ENCODE measurements at regions not wholly inside any gene's neighbourhood (a gene's known extent, or its start where the extent isn't known, plus 50 kb on each side); places are given as distances from the start of the nearest gene placed in this dataset.

DNA sequence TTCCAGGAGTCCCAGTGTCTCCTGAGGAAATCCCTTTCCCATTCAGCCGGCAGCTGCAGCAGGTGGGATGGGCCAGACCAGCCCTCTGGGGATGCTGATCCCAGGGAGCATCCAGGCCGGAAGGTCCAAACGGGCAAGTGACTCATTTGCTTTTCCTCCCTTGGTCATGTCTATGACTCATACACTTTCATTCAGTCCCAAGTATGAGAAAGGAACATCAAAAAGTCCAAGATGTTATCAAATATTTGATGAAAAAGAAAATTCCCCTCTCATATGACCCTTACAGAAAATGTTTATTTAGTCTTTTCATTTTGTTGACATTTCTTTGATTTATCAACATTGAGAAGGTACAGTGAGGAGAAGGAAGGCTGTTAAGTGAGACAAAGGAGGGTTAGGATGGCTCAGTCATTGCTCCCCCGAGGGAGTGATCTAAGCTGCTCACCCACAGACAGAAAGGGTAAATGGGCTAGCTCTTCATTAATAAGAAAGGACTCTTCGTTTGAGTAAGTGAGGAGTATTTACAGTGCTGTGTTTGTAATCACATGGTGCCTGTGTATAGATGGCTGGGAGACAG is 117.6 kb upstream of the ANKRD55 start:
- TF ChIP-seq TAF1 (IDR thresholded peaks at IDR 0.05; ENCODE audit: borderline replicate concordance, insufficient read depth, low read length) (peak; percentile 5; the same call in 1 of the 2 replicates), SIN3A (IDR thresholded peaks at IDR 0.05; ENCODE audit: borderline replicate concordance, insufficient read depth, low read length) (peak; percentile 79; the same call in 1 of the 2 replicates), FOXP2 (optimal IDR thresholded peaks at IDR 0.05; ENCODE audit: borderline replicate concordance, extremely low read depth, extremely low read length, insufficient read depth) (peak; percentile 93), POLR2AphosphoS5 (IDR thresholded peaks at IDR 0.05; ENCODE audit: low read depth, low read length) (peak; percentile 47; the same call in 1 of the 2 replicates)
- TF ChIP-seq, protein P1, sequence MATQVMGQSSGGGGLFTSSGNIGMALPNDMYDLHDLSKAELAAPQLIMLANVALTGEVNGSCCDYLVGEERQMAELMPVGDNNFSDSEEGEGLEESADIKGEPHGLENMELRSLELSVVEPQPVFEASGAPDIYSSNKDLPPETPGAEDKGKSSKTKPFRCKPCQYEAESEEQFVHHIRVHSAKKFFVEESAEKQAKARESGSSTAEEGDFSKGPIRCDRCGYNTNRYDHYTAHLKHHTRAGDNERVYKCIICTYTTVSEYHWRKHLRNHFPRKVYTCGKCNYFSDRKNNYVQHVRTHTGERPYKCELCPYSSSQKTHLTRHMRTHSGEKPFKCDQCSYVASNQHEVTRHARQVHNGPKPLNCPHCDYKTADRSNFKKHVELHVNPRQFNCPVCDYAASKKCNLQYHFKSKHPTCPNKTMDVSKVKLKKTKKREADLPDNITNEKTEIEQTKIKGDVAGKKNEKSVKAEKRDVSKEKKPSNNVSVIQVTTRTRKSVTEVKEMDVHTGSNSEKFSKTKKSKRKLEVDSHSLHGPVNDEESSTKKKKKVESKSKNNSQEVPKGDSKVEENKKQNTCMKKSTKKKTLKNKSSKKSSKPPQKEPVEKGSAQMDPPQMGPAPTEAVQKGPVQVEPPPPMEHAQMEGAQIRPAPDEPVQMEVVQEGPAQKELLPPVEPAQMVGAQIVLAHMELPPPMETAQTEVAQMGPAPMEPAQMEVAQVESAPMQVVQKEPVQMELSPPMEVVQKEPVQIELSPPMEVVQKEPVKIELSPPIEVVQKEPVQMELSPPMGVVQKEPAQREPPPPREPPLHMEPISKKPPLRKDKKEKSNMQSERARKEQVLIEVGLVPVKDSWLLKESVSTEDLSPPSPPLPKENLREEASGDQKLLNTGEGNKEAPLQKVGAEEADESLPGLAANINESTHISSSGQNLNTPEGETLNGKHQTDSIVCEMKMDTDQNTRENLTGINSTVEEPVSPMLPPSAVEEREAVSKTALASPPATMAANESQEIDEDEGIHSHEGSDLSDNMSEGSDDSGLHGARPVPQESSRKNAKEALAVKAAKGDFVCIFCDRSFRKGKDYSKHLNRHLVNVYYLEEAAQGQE (IDR thresholded peaks at IDR 0.05; ENCODE audit: insufficient read depth in 1 of 2, low read depth in 2 of 2, low read length in 2 of 2): 0 out of 4 replicates have a peak, but pooled peaks of 1 of the 2 experiments have one; percentile 49

DNA sequence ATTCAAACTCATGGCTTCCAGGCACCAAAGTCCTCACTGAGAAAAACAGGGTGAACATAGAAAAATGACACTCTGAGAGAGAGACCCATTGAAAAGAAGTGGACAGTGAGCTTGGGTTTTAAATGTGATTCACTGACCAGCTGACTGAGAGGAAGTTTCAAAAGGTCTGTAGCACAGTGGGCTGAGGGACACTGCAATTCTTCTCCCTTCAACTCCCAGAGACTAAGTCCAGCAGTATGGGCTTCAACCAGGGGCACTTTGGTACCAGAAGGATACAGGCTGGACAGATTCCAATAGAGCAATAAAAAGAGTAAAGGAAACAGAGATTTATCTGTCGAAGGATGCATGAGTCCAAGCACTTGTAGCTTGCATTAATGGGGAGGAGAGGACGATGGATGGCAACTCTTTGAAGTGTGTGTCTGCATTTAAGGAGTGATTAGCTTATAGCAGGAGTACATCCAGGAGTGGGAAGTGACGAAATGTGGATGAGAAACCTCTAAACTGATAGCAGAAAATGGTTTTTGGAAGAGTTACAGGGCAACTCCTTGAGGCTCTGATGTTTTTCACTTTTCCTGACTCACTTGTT is 117.0 kb upstream of the ANKRD55 start:
- TF ChIP-seq TAF1 (IDR thresholded peaks at IDR 0.05; ENCODE audit: borderline replicate concordance, insufficient read depth, low read length) (peak; percentile 17; the same call in 1 of the 2 replicates), FOXP2 (optimal IDR thresholded peaks at IDR 0.05; ENCODE audit: borderline replicate concordance, extremely low read depth, extremely low read length, insufficient read depth) (no peak), SIN3A (IDR thresholded peaks at IDR 0.05; ENCODE audit: borderline replicate concordance, insufficient read depth, low read length) (0 out of 2 replicates have a peak, but pooled peaks have one; percentile 31)
- TF ChIP-seq, protein P1 (IDR thresholded peaks at IDR 0.05; ENCODE audit: insufficient read depth in 1 of 2, low read depth in 2 of 2, low read length in 2 of 2): no peak

GRCh38 chr5:56349461-56349860 is 116.3 kb upstream of the ANKRD55 start:
- no peak for TF ChIP-seq FOXP2 (optimal IDR thresholded peaks at IDR 0.05; ENCODE audit: borderline replicate concordance, extremely low read depth, extremely low read length, insufficient read depth)
- TF ChIP-seq SIN3A (IDR thresholded peaks at IDR 0.05; ENCODE audit: borderline replicate concordance, insufficient read depth, low read length): no peak
- TF ChIP-seq TAF1 (IDR thresholded peaks at IDR 0.05; ENCODE audit: borderline replicate concordance, insufficient read depth, low read length): no peak
- TF ChIP-seq POLR2AphosphoS5 (IDR thresholded peaks at IDR 0.05; ENCODE audit: low read depth, low read length): no peak
- TF ChIP-seq, protein P1 (IDR thresholded peaks at IDR 0.05; ENCODE audit: insufficient read depth in 1 of 2, low read depth in 2 of 2, low read length in 2 of 2): no peak

DNA sequence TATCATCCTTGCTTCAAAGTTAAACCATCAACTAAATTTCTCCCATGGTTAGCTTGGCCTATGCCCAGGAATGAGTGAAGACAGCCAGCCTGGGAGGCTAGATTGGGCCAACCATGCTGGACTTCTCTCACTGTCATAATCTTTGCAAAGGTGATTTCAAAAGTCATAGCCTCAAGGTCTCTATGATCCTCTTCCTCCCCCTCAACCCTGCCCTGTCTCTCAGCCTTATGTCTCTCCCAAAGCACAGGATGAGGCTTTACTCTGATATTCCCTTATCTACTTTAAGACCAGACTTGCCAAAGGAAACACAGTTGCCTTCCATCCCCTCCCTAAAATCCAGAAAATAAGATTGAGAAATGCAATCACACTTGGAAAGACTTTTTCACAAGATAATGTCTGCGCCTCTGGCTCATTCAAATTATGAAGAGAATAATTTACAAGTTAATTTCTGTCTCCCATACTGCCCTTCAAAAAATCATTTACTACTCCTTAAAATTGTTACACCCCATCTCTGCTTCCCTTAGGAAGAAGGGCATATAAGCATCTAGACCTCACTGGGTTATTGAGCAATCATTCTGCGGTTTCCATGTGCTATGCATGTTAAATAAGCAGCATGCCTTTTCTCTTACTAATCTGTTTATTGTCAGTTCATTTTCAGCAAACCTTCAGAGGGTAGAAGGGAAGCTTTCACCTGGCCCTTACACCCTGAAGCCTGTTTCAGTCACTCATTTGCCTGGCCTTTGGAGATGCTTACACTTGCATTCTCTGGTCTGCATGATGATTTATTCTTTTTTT is 113.8 kb upstream of the ANKRD55 start:
- TF ChIP-seq, protein P1 (IDR thresholded peaks at IDR 0.05; ENCODE audit: insufficient read depth in 1 of 2, low read depth in 2 of 2, low read length in 2 of 2): no peak

All from PFSK-1 (cell line).